ENCODE measurements at regions not wholly inside any gene's neighbourhood (a gene's known extent, or its start where the extent isn't known, plus 50 kb on each side); places are given as distances from the start of the nearest gene placed in this dataset.

DNA sequence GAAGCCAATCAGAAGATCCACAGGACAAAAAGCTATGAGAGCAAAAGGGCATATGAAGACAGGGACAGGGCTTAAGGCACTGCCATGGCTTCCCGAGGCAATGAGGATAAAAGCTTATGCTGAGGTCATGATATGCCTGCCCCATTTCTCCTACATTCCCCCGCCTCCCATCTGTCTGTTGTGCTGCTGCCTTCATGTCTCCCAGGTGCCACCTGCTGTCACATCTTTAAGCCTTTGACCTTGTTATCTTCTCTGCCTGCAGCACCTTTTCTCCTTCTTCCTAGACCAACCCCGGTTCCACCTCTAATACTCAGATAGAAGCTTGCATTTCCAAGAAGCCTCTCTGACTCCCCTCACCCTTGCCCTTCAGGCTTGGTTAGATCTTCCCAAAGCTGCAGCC lies 213.8 kb downstream of the ARRDC4 start:
- Mint-ChIP-seq H3K4me3 (no peak overlapping the region), H3K27me3 (ENCODE audit: low read depth) (no peaks in the 10 kb centered on the region; the same call in 1 of the 2 replicates), H3K9me3 (no peaks in the 10 kb centered on the region), H3K4me1 (peaks cover 28% of the 10 kb centered on the region), H3K36me3 (no peaks in the 10 kb centered on the region), H3K27ac (no peak overlapping the region)
- DNase-seq (ENCODE audit: low spot score), result no peak
- POLR2A ChIA-PET, result interaction anchor here (0.5 kb wide), 1 partner anchor 22 kb away, joined by 3 read pairs; no protein-coding TSS in a partner anchor
- TF ChIP-seq IRF2 (CRISPR knock-in tag; IDR thresholded peaks at IDR 0.05; ENCODE audit: borderline replicate concordance, low read depth) (no peak), JAZF1 (CRISPR knock-in tag; IDR thresholded peaks at IDR 0.05) (no peak), ZNF671 (CRISPR knock-in tag; IDR thresholded peaks at IDR 0.05) (no peak), OVOL2 (CRISPR knock-in tag; IDR thresholded peaks at IDR 0.05; ENCODE audit: borderline replicate concordance) (no peak), ZNF232 (CRISPR knock-in tag; IDR thresholded peaks at IDR 0.05) (no peak), NR2C2 (CRISPR knock-in tag; IDR thresholded peaks at IDR 0.05) (no peak)
- TF ChIP-seq, protein P1, sequence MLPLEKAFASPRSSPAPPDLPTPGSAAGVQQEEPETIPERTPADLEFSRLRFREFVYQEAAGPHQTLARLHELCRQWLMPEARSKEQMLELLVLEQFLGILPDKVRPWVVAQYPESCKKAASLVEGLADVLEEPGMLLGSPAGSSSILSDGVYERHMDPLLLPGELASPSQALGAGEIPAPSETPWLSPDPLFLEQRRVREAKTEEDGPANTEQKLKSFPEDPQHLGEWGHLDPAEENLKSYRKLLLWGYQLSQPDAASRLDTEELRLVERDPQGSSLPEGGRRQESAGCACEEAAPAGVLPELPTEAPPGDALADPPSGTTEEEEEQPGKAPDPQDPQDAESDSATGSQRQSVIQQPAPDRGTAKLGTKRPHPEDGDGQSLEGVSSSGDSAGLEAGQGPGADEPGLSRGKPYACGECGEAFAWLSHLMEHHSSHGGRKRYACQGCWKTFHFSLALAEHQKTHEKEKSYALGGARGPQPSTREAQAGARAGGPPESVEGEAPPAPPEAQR (CRISPR knock-in tag; IDR thresholded peaks at IDR 0.05), result no peak
- TF ChIP-seq, protein P2, sequence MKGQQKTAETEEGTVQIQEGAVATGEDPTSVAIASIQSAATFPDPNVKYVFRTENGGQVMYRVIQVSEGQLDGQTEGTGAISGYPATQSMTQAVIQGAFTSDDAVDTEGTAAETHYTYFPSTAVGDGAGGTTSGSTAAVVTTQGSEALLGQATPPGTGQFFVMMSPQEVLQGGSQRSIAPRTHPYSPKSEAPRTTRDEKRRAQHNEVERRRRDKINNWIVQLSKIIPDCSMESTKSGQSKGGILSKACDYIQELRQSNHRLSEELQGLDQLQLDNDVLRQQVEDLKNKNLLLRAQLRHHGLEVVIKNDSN (CRISPR knock-in tag; IDR thresholded peaks at IDR 0.05), result no peak
- TF ChIP-seq, protein P3, sequence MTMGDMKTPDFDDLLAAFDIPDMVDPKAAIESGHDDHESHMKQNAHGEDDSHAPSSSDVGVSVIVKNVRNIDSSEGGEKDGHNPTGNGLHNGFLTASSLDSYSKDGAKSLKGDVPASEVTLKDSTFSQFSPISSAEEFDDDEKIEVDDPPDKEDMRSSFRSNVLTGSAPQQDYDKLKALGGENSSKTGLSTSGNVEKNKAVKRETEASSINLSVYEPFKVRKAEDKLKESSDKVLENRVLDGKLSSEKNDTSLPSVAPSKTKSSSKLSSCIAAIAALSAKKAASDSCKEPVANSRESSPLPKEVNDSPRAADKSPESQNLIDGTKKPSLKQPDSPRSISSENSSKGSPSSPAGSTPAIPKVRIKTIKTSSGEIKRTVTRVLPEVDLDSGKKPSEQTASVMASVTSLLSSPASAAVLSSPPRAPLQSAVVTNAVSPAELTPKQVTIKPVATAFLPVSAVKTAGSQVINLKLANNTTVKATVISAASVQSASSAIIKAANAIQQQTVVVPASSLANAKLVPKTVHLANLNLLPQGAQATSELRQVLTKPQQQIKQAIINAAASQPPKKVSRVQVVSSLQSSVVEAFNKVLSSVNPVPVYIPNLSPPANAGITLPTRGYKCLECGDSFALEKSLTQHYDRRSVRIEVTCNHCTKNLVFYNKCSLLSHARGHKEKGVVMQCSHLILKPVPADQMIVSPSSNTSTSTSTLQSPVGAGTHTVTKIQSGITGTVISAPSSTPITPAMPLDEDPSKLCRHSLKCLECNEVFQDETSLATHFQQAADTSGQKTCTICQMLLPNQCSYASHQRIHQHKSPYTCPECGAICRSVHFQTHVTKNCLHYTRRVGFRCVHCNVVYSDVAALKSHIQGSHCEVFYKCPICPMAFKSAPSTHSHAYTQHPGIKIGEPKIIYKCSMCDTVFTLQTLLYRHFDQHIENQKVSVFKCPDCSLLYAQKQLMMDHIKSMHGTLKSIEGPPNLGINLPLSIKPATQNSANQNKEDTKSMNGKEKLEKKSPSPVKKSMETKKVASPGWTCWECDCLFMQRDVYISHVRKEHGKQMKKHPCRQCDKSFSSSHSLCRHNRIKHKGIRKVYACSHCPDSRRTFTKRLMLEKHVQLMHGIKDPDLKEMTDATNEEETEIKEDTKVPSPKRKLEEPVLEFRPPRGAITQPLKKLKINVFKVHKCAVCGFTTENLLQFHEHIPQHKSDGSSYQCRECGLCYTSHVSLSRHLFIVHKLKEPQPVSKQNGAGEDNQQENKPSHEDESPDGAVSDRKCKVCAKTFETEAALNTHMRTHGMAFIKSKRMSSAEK (CRISPR knock-in tag; IDR thresholded peaks at IDR 0.05; ENCODE audit: borderline replicate concordance), result no peak
- TF ChIP-seq, protein P4, sequence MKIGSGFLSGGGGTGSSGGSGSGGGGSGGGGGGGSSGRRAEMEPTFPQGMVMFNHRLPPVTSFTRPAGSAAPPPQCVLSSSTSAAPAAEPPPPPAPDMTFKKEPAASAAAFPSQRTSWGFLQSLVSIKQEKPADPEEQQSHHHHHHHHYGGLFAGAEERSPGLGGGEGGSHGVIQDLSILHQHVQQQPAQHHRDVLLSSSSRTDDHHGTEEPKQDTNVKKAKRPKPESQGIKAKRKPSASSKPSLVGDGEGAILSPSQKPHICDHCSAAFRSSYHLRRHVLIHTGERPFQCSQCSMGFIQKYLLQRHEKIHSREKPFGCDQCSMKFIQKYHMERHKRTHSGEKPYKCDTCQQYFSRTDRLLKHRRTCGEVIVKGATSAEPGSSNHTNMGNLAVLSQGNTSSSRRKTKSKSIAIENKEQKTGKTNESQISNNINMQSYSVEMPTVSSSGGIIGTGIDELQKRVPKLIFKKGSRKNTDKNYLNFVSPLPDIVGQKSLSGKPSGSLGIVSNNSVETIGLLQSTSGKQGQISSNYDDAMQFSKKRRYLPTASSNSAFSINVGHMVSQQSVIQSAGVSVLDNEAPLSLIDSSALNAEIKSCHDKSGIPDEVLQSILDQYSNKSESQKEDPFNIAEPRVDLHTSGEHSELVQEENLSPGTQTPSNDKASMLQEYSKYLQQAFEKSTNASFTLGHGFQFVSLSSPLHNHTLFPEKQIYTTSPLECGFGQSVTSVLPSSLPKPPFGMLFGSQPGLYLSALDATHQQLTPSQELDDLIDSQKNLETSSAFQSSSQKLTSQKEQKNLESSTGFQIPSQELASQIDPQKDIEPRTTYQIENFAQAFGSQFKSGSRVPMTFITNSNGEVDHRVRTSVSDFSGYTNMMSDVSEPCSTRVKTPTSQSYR (CRISPR knock-in tag; IDR thresholded peaks at IDR 0.05), result no peak
- CTCF ChIA-PET, result interaction anchor here (0.8 to 1.2 kb wide), 4 partner anchors 12 to 270 kb away, joined by 3 to 9 read pairs (median 4); no protein-coding TSS in a partner anchor
- no peak; the same call in none of the 2 replicates for ATAC-seq

DNA sequence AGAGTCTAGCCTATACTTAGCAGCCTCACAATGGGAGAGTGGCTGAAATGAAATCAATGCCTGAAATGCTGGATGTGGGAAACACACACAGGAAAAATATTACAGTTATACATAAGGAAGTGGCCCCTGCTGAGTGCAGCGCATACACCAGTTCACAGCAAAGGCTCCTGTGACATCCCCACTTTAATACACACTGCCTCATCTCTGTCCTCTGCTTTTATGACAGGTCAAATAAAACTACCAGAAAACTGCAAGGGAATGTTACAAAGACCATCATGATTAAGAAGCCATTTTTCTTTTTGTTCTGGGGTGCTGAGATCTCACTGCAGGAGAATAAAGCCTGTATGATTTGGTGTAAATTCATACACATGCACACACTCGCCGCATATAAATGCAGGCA lies 214.3 kb downstream of the ARRDC4 start:
- peaks cover 28% of the 10 kb centered on the region for H3K4me1 Mint-ChIP-seq
- no peaks in the 10 kb centered on the region; the same call in 1 of the 2 replicates for H3K27me3 Mint-ChIP-seq (ENCODE audit: low read depth)
- H3K9me3 Mint-ChIP-seq, result no peaks in the 10 kb centered on the region
- H3K4me3 Mint-ChIP-seq, result no peak overlapping the region
- no peaks in the 10 kb centered on the region for H3K36me3 Mint-ChIP-seq
- POLR2A ChIA-PET, result no interaction called here
- no peak overlapping the region for H3K27ac Mint-ChIP-seq
- CTCF ChIA-PET, result interaction anchor here (1.0 to 1.2 kb wide), 3 partner anchors 12 to 271 kb away, joined by 4 to 9 read pairs (median 5); no protein-coding TSS in a partner anchor
- DNase-seq (ENCODE audit: low spot score), result no peak
- ATAC-seq, result no peak
- TF ChIP-seq ZBTB21 (CRISPR knock-in tag; IDR thresholded peaks at IDR 0.05; ENCODE audit: borderline replicate concordance) (no peak), TEAD1 (CRISPR knock-in tag; IDR thresholded peaks at IDR 0.05) (no peak), KAT7 (CRISPR knock-in tag; IDR thresholded peaks at IDR 0.05; ENCODE audit: borderline replicate concordance) (no peak), ZNF121 (CRISPR knock-in tag; IDR thresholded peaks at IDR 0.05) (no peak), RORB (CRISPR knock-in tag; IDR thresholded peaks at IDR 0.05) (no peak), MYBL2 (CRISPR knock-in tag; IDR thresholded peaks at IDR 0.05) (no peak), SMAD4 (CRISPR knock-in tag; IDR thresholded peaks at IDR 0.05) (no peak), ZNF219 (CRISPR knock-in tag; IDR thresholded peaks at IDR 0.05; ENCODE audit: borderline replicate concordance) (no peak), ATF1 (CRISPR knock-in tag; IDR thresholded peaks at IDR 0.05) (no peak), TEAD4 (CRISPR knock-in tag; IDR thresholded peaks at IDR 0.05) (no peak)
- TF ChIP-seq, protein P5, sequence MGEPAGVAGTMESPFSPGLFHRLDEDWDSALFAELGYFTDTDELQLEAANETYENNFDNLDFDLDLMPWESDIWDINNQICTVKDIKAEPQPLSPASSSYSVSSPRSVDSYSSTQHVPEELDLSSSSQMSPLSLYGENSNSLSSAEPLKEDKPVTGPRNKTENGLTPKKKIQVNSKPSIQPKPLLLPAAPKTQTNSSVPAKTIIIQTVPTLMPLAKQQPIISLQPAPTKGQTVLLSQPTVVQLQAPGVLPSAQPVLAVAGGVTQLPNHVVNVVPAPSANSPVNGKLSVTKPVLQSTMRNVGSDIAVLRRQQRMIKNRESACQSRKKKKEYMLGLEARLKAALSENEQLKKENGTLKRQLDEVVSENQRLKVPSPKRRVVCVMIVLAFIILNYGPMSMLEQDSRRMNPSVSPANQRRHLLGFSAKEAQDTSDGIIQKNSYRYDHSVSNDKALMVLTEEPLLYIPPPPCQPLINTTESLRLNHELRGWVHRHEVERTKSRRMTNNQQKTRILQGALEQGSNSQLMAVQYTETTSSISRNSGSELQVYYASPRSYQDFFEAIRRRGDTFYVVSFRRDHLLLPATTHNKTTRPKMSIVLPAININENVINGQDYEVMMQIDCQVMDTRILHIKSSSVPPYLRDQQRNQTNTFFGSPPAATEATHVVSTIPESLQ (CRISPR knock-in tag; IDR thresholded peaks at IDR 0.05), result no peak
- TF ChIP-seq, protein P6, sequence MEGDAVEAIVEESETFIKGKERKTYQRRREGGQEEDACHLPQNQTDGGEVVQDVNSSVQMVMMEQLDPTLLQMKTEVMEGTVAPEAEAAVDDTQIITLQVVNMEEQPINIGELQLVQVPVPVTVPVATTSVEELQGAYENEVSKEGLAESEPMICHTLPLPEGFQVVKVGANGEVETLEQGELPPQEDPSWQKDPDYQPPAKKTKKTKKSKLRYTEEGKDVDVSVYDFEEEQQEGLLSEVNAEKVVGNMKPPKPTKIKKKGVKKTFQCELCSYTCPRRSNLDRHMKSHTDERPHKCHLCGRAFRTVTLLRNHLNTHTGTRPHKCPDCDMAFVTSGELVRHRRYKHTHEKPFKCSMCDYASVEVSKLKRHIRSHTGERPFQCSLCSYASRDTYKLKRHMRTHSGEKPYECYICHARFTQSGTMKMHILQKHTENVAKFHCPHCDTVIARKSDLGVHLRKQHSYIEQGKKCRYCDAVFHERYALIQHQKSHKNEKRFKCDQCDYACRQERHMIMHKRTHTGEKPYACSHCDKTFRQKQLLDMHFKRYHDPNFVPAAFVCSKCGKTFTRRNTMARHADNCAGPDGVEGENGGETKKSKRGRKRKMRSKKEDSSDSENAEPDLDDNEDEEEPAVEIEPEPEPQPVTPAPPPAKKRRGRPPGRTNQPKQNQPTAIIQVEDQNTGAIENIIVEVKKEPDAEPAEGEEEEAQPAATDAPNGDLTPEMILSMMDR (IDR thresholded peaks at IDR 0.05), result no peak
- TF ChIP-seq, protein P7, sequence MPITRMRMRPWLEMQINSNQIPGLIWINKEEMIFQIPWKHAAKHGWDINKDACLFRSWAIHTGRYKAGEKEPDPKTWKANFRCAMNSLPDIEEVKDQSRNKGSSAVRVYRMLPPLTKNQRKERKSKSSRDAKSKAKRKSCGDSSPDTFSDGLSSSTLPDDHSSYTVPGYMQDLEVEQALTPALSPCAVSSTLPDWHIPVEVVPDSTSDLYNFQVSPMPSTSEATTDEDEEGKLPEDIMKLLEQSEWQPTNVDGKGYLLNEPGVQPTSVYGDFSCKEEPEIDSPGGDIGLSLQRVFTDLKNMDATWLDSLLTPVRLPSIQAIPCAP (CRISPR knock-in tag; IDR thresholded peaks at IDR 0.05), result no peak

Measured in WTC11 (cell line).